Testis (tissue), 2 donors: ENCODE measurements at regions not wholly inside any gene's neighbourhood (a gene's known extent, or its start where the extent isn't known, plus 50 kb on each side); places are given as distances from the start of the nearest gene placed in this dataset.

ENCODE experiments used
- POLR2A ChIP-seq: fragments of 450-650 bp; IDR thresholded peaks from one replicate; pipeline ENCODE4 v1.6.1; 2017; ENCODE audit warnings: antibody characterized with exemption, mild to moderate bottlenecking, moderate library complexity
- TF ChIP-seq, protein P1 (sequence below), 3 experiments: fragments of 450-650 bp in 2 of 3; fragments of 200-600 bp in 1 of 3; sonication (generic) in 1 of 3; IDR thresholded peaks; one replicate each; pipeline ENCODE4 v1.5.1; 2016 to 2019; ENCODE audit warnings: antibody characterized with exemption in 3 of 3, mild to moderate bottlenecking in 2 of 3, moderate library complexity in 1 of 3

GRCh38 chr5:173768891-173769290 lies 119.3 kb upstream of the CPEB4 start:
- TF ChIP-seq, protein P1, sequence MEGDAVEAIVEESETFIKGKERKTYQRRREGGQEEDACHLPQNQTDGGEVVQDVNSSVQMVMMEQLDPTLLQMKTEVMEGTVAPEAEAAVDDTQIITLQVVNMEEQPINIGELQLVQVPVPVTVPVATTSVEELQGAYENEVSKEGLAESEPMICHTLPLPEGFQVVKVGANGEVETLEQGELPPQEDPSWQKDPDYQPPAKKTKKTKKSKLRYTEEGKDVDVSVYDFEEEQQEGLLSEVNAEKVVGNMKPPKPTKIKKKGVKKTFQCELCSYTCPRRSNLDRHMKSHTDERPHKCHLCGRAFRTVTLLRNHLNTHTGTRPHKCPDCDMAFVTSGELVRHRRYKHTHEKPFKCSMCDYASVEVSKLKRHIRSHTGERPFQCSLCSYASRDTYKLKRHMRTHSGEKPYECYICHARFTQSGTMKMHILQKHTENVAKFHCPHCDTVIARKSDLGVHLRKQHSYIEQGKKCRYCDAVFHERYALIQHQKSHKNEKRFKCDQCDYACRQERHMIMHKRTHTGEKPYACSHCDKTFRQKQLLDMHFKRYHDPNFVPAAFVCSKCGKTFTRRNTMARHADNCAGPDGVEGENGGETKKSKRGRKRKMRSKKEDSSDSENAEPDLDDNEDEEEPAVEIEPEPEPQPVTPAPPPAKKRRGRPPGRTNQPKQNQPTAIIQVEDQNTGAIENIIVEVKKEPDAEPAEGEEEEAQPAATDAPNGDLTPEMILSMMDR (IDR thresholded peaks at IDR 0.05), result no peak
- no peak for TF ChIP-seq POLR2A
